HG03457 (cell line): ENCODE measurements at regions not wholly inside any gene's neighbourhood (a gene's known extent, or its start where the extent isn't known, plus 50 kb on each side); places are given as distances from the start of the nearest gene placed in this dataset.

Experiments
- ATAC-seq: cut with Tn5 transposase; IDR thresholded peaks from one replicate; pipeline ENCODE4 v1.9.1; 2021; ENCODE audit warnings: moderate number of reproducible peaks; ENCODE audit not compliant: unreplicated experiment

GRCh38 chr2:121955426-121955825, 200.0 kb downstream of the TSN start:
- no peak for ATAC-seq

- no peak for ATAC-seq
Measured at GRCh38 chr2:121955872-121956271, 200.4 kb downstream of the TSN start.

GRCh38 chr2:121960251-121960650, 204.8 kb downstream of the TSN start:
- no peak for ATAC-seq

- no peak for ATAC-seq
Measured at GRCh38 chr2:121961761-121962160, 206.3 kb downstream of the TSN start.

- ATAC-seq, result no peak
Measured at GRCh38 chr2:121965661-121966060, 210.2 kb downstream of the TSN start.

GRCh38 chr2:121966663-121967062, 211.2 kb downstream of the TSN start:
- ATAC-seq, result no peak

GRCh38 chr2:121969166-121969565, 213.7 kb downstream of the TSN start:
- ATAC-seq, result no peak

- no peak for ATAC-seq
Measured at GRCh38 chr2:121969766-121970639, 214.6 kb downstream of the TSN start.

GRCh38 chr2:121972203-121972602, 216.8 kb downstream of the TSN start:
- no peak for ATAC-seq

GRCh38 chr2:121974897-121975661, 219.6 kb downstream of the TSN start:
- ATAC-seq, result peak; percentile 95

GRCh38 chr2:121976926-121977325, 221.5 kb downstream of the TSN start:
- no peak for ATAC-seq

- ATAC-seq, result no peak
Measured at GRCh38 chr2:121977326-121977725, 221.9 kb downstream of the TSN start.

GRCh38 chr2:121992700-121993099, 237.2 kb downstream of the TSN start:
- no peak for ATAC-seq

GRCh38 chr2:121993682-121994081, 238.2 kb downstream of the TSN start:
- no peak for ATAC-seq

GRCh38 chr2:121994238-121995206, 239.1 kb downstream of the TSN start:
- ATAC-seq, result no peak

- no peak for ATAC-seq
Measured at GRCh38 chr2:121998751-121999150, 243.3 kb downstream of the TSN start.

GRCh38 chr2:121999264-121999663, 243.8 kb downstream of the TSN start:
- no peak for ATAC-seq

GRCh38 chr2:122000556-122001340, 245.3 kb downstream of the TSN start:
- ATAC-seq, result no peak

- no peak for ATAC-seq
Measured at GRCh38 chr2:122001441-122001874, 246.0 kb downstream of the TSN start.
